ENCODE measurements at regions not wholly inside any gene's neighbourhood (a gene's known extent, or its start where the extent isn't known, plus 50 kb on each side); places are given as distances from the start of the nearest gene placed in this dataset.

- TF ChIP-seq, protein P1, sequence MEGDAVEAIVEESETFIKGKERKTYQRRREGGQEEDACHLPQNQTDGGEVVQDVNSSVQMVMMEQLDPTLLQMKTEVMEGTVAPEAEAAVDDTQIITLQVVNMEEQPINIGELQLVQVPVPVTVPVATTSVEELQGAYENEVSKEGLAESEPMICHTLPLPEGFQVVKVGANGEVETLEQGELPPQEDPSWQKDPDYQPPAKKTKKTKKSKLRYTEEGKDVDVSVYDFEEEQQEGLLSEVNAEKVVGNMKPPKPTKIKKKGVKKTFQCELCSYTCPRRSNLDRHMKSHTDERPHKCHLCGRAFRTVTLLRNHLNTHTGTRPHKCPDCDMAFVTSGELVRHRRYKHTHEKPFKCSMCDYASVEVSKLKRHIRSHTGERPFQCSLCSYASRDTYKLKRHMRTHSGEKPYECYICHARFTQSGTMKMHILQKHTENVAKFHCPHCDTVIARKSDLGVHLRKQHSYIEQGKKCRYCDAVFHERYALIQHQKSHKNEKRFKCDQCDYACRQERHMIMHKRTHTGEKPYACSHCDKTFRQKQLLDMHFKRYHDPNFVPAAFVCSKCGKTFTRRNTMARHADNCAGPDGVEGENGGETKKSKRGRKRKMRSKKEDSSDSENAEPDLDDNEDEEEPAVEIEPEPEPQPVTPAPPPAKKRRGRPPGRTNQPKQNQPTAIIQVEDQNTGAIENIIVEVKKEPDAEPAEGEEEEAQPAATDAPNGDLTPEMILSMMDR (IDR thresholded peaks at IDR 0.05) = no peak
- TF ChIP-seq POLR2A (IDR thresholded peaks at IDR 0.05) = no peak
Measured at GRCh38 chr2:225296951-225297350, 102.6 kb upstream of the NYAP2 start.

All from testis (tissue), 2 donors.